NT2/D1 (cell line): ENCODE measurements at regions not wholly inside any gene's neighbourhood (a gene's known extent, or its start where the extent isn't known, plus 50 kb on each side); places are given as distances from the start of the nearest gene placed in this dataset.

Experiments used
- DNase-seq: peaks from one replicate; pipeline ENCODE4 v3.0.0-alpha.2; 2011; ENCODE audit warnings: low read depth, low spot score
- H3K27me3 ChIP-seq: 2 replicates; pipeline ENCODE4 v1.6.0; 2011; ENCODE audit warnings: mild to moderate bottlenecking; ENCODE audit not compliant: insufficient read length, insufficient read depth
- H3K36me3 ChIP-seq: 2 replicates; pipeline ENCODE4 v1.6.1; 2011; ENCODE audit warnings: mild to moderate bottlenecking, low read length, mixed read lengths; ENCODE audit not compliant: insufficient read depth, insufficient read length
- H3K4me1 ChIP-seq: 2 replicates; pipeline ENCODE4 v1.5.1; 2011; ENCODE audit not compliant: insufficient read depth, insufficient read length
- H3K4me3 ChIP-seq: 2 replicates; pipeline ENCODE4 v1.5.1; 2011; ENCODE audit warnings: low read depth; ENCODE audit not compliant: insufficient read length
- H3K9ac ChIP-seq: 2 replicates; pipeline ENCODE4 v1.6.0; 2011; ENCODE audit warnings: low read depth; ENCODE audit not compliant: insufficient read length
- H3K9me3 ChIP-seq: 2 replicates; pipeline ENCODE4 v1.5.1; 2011; ENCODE audit warnings: mild to moderate bottlenecking, low read length; ENCODE audit not compliant: insufficient read depth
- SUZ12 ChIP-seq: IDR thresholded peaks from 2 replicates; pipeline ENCODE4 v1.6.1; 2011; ENCODE audit not compliant: insufficient read length, insufficient read depth; ENCODE audit errors: extremely low read depth
- YY1 ChIP-seq: IDR thresholded peaks from 2 replicates; pipeline ENCODE4 v1.6.1; 2011; ENCODE audit not compliant: insufficient read length, insufficient read depth
- ZNF274 ChIP-seq: IDR thresholded peaks from 2 replicates; pipeline ENCODE4 v1.6.1; 2011; ENCODE audit warnings: mild to moderate bottlenecking, low read depth, low read length

GRCh38 chr2:128995086-128995485 lies 676.4 kb upstream of the HS6ST1 start:
- Histone ChIP-seq H3K4me1 (no peaks in the 10 kb centered on the region), H3K36me3 (no peaks in the 10 kb centered on the region), H3K27me3 (no peaks in the 10 kb centered on the region), H3K9ac (no peak overlapping the region), H3K4me3 (no peak overlapping the region), H3K9me3 (no peaks in the 10 kb centered on the region)
- TF ChIP-seq SUZ12 (no peak), YY1 (no peak), ZNF274 (no peak)
- no peak for DNase-seq

- Histone ChIP-seq H3K4me3 (no peak overlapping the region), H3K27me3 (no peaks in the 10 kb centered on the region), H3K4me1 (no peaks in the 10 kb centered on the region), H3K36me3 (no peaks in the 10 kb centered on the region), H3K9me3 (no peaks in the 10 kb centered on the region), H3K9ac (no peak overlapping the region)
- no peak for TF ChIP-seq YY1
- TF ChIP-seq SUZ12, result no peak
- TF ChIP-seq ZNF274, result no peak
- DNase-seq, result no peak
These were observed 677.4 kb upstream of the HS6ST1 start for GRCh38 chr2:128996078-128996477.

- TF ChIP-seq YY1, result no peak
- TF ChIP-seq ZNF274, result no peak
- no peak for TF ChIP-seq SUZ12
- no peaks in the 10 kb centered on the region for H3K9me3 ChIP-seq
These were observed 678.6 kb upstream of the HS6ST1 start for GRCh38 chr2:128997166-128997866.

GRCh38 chr2:129001926-129002325 lies 683.3 kb upstream of the HS6ST1 start:
- Histone ChIP-seq H3K27me3 (no peaks in the 10 kb centered on the region), H3K36me3 (no peaks in the 10 kb centered on the region), H3K9ac (no peak overlapping the region), H3K4me3 (no peak overlapping the region), H3K9me3 (no peaks in the 10 kb centered on the region), H3K4me1 (no peaks in the 10 kb centered on the region)
- no peak for TF ChIP-seq SUZ12
- TF ChIP-seq ZNF274, result no peak
- no peak for TF ChIP-seq YY1
- no peak for DNase-seq

More at GRCh38 chr2:128997166-128997866, 678.6 kb upstream of the HS6ST1 start:
- H3K27me3 ChIP-seq, result no peaks in the 10 kb centered on the region
- no peak for DNase-seq
- no peaks in the 10 kb centered on the region for H3K4me1 ChIP-seq
- H3K36me3 ChIP-seq, result no peaks in the 10 kb centered on the region
- no peak overlapping the region for H3K9ac ChIP-seq
- H3K4me3 ChIP-seq, result no peak overlapping the region

- H3K36me3 ChIP-seq, result no peaks in the 10 kb centered on the region
- H3K27me3 ChIP-seq, result no peaks in the 10 kb centered on the region
- H3K4me1 ChIP-seq, result no peaks in the 10 kb centered on the region
- H3K9me3 ChIP-seq, result no peaks in the 10 kb centered on the region
- TF ChIP-seq ZNF274 (no peak), SUZ12 (no peak), YY1 (no peak)
- H3K9ac ChIP-seq, result no peak overlapping the region
- no peak overlapping the region for H3K4me3 ChIP-seq
- no peak for DNase-seq
These were observed 684.1 kb upstream of the HS6ST1 start for GRCh38 chr2:129002751-129003150.

- TF ChIP-seq SUZ12 (no peak), YY1 (no peak), ZNF274 (no peak)
- DNase-seq, result no peak
- Histone ChIP-seq H3K9ac (no peak overlapping the region), H3K27me3 (no peaks in the 10 kb centered on the region), H3K9me3 (no peaks in the 10 kb centered on the region), H3K4me3 (no peak overlapping the region), H3K4me1 (no peaks in the 10 kb centered on the region), H3K36me3 (no peaks in the 10 kb centered on the region)
These were observed 685.8 kb upstream of the HS6ST1 start for GRCh38 chr2:129004485-129004884.

GRCh38 chr2:129004940-129005490 lies 686.3 kb upstream of the HS6ST1 start:
- no peaks in the 10 kb centered on the region for H3K9me3 ChIP-seq
- TF ChIP-seq ZNF274 (no peak), SUZ12 (no peak), YY1 (no peak)
- DNase-seq, result no peak
- no peak overlapping the region for H3K9ac ChIP-seq
- no peaks in the 10 kb centered on the region for H3K36me3 ChIP-seq
- H3K27me3 ChIP-seq, result no peaks in the 10 kb centered on the region
- H3K4me1 ChIP-seq, result no peaks in the 10 kb centered on the region
- no peak overlapping the region for H3K4me3 ChIP-seq
